Choroid plexus epithelial cell (primary cell): ENCODE measurements at regions not wholly inside any gene's neighbourhood (a gene's known extent, or its start where the extent isn't known, plus 50 kb on each side); places are given as distances from the start of the nearest gene placed in this dataset.

ENCODE experiments used
- DNase-seq: peaks from one replicate; pipeline ENCODE4 v3.0.0-alpha.2; 2010; ENCODE audit warnings: low read depth
- H3K4me3 ChIP-seq: 2 replicates; pipeline ENCODE4 v1.5.1; 2011; ENCODE audit warnings: low read depth, mild to moderate bottlenecking, control low read depth, low read length, moderate library complexity
- CTCF ChIP-seq: conservative IDR thresholded peaks from 2 replicates; pipeline ENCODE4 v1.5.1; 2011; ENCODE audit warnings: low read depth, mild to moderate bottlenecking, control low read depth, inconsistent platforms, low read length, moderate library complexity

GRCh38 chr21:15616864-15617574 lies 112.8 kb upstream of the USP25 start:
- TF ChIP-seq CTCF = no peak

GRCh38 chr21:15617964-15618363 lies 111.8 kb upstream of the USP25 start:
- DNase-seq = peak; percentile 83
- H3K4me3 ChIP-seq = no peak overlapping the region
- no peak for TF ChIP-seq CTCF

More at GRCh38 chr21:15616864-15617574, 112.8 kb upstream of the USP25 start:
- no peak overlapping the region for H3K4me3 ChIP-seq
- peak; percentile 58 for DNase-seq

DNA sequence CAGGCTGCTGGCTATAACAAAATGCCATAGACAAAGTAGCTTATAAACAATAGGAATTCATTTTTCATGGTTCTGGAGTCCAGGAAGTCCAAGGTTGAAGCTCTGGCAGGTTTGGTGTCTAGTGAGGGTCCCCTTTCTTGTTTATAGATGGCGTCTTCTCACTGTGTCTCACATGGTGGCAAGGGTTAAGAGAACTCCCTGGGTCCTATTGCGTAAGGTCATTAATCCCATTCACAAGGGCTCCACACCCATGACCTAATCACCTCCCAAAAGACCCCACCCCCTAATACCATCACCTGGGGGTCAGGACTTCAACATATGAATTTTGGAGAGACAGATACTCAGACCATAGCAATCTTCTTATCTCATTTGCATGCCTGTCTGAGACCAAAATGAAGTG lies 108.9 kb upstream of the USP25 start:
- no peak for TF ChIP-seq CTCF
- H3K4me3 ChIP-seq = no peak overlapping the region
- DNase-seq = no peak

- H3K4me3 ChIP-seq = no peak overlapping the region
- no peak for DNase-seq
Measured at GRCh38 chr21:15624646-15625045, 105.1 kb upstream of the USP25 start.

GRCh38 chr21:15625363-15625762 lies 104.4 kb upstream of the USP25 start:
- peak; percentile 22 for DNase-seq
- TF ChIP-seq CTCF = no peak
- no peak overlapping the region for H3K4me3 ChIP-seq

More at GRCh38 chr21:15624646-15625045, 105.1 kb upstream of the USP25 start:
- TF ChIP-seq CTCF = no peak

DNA sequence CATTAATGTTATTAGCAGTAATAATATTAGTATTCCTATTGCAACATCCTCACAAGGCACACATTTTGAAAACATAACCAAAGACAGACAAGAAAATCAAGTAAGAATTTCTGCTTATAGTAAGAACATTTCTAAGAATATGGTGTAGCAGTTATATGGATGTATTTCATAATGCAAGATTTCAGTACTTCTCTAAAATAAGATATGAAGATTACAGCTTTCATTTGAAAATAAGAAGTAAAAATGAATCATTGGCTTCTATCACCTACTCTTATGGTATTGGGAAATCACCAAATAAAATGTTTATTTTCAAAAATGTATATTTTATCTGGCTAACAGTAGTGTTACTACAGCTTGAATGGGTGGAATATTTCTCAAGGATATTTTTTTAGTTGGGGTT lies 103.8 kb upstream of the USP25 start:
- TF ChIP-seq CTCF = no peak
- H3K4me3 ChIP-seq = no peak overlapping the region
- DNase-seq = no peak

- H3K4me3 ChIP-seq = no peak overlapping the region
- TF ChIP-seq CTCF = no peak
- no peak for DNase-seq
Measured at GRCh38 chr21:15627011-15627410, 102.8 kb upstream of the USP25 start.
